H9 (cell line): ENCODE measurements at regions not wholly inside any gene's neighbourhood (a gene's known extent, or its start where the extent isn't known, plus 50 kb on each side); places are given as distances from the start of the nearest gene placed in this dataset.

Experiments used
- DNase-seq: peaks from one replicate; pipeline ENCODE4 v3.0.0-alpha.2; 2017
- H2AFZ ChIP-seq: one replicate; pipeline ENCODE4 v1.6.1; 2013; ENCODE audit warnings: mild to moderate bottlenecking, low read length, control low read depth, moderate library complexity
- H2AK5ac ChIP-seq: 2 replicates; pipeline ENCODE4 v1.6.1; 2013; ENCODE audit warnings: low read length, control low read depth, mixed read lengths; ENCODE audit not compliant: insufficient read length
- H2BK120ac ChIP-seq: one replicate; pipeline ENCODE4 v1.6.1; 2013; ENCODE audit warnings: low read depth, mild to moderate bottlenecking, low read length, control low read depth, inconsistent platforms; ENCODE audit not compliant: poor library complexity, severe bottlenecking
- H2BK12ac ChIP-seq: 2 replicates; pipeline ENCODE4 v1.6.1; 2013; ENCODE audit warnings: low read length, control low read depth, mixed read lengths, low read depth; ENCODE audit not compliant: insufficient read length
- H2BK15ac ChIP-seq: 2 replicates; pipeline ENCODE4 v1.6.1; 2013; ENCODE audit warnings: low read depth, low read length, control low read depth
- H2BK20ac ChIP-seq: one replicate; pipeline ENCODE4 v1.6.1; 2013; ENCODE audit warnings: low read depth, mild to moderate bottlenecking, low read length, control low read depth, inconsistent platforms; ENCODE audit not compliant: poor library complexity, severe bottlenecking
- H2BK5ac ChIP-seq: 2 replicates; pipeline ENCODE4 v1.6.1; 2013; ENCODE audit warnings: low read length, control low read depth, mixed read lengths; ENCODE audit not compliant: insufficient read length
- H3K14ac ChIP-seq: 2 replicates; pipeline ENCODE4 v1.6.1; 2013; ENCODE audit warnings: low read length, control low read depth; ENCODE audit not compliant: insufficient read depth
- H3K18ac ChIP-seq: 2 replicates; pipeline ENCODE4 v1.6.1; 2013; ENCODE audit warnings: low read depth, mild to moderate bottlenecking, mixed read lengths, low read length, control low read depth; ENCODE audit not compliant: insufficient read length
- H3K23ac ChIP-seq: 2 replicates; pipeline ENCODE4 v1.6.1; 2013; ENCODE audit warnings: low read length, control low read depth, mixed read lengths, low read depth; ENCODE audit not compliant: insufficient read length
- H3K23me2 ChIP-seq: 2 replicates; pipeline ENCODE4 v1.6.1; 2013; ENCODE audit warnings: low read depth, mild to moderate bottlenecking, mixed read lengths, low read length, control low read depth; ENCODE audit not compliant: insufficient read length, poor library complexity, severe bottlenecking
- H3K27ac ChIP-seq: 2 replicates; pipeline ENCODE4 v1.5.1; 2013; ENCODE audit warnings: low read length, control low read depth, mixed read lengths, low read depth; ENCODE audit not compliant: insufficient read length
- H3K27me3 ChIP-seq: 2 replicates; pipeline ENCODE4 v1.6.1; 2013; ENCODE audit warnings: low read length, control low read depth, inconsistent platforms; ENCODE audit not compliant: insufficient read depth
- H3K4ac ChIP-seq: 2 replicates; pipeline ENCODE4 v1.6.1; 2013; ENCODE audit warnings: low read depth, mild to moderate bottlenecking, control low read depth, inconsistent platforms, low read length, moderate library complexity
- H3K4me1 ChIP-seq: 2 replicates; pipeline ENCODE4 v1.6.1; 2013; ENCODE audit warnings: low read length, control low read depth, inconsistent platforms; ENCODE audit not compliant: insufficient read depth
- H3K4me2 ChIP-seq: 2 replicates; pipeline ENCODE4 v1.6.1; 2013; ENCODE audit warnings: low read length, control low read depth, mixed read lengths; ENCODE audit not compliant: insufficient read length, insufficient read depth
- H3K56ac ChIP-seq: 2 replicates; pipeline ENCODE4 v1.6.1; 2013; ENCODE audit warnings: low read depth, mild to moderate bottlenecking, mixed read lengths, low read length, control low read depth; ENCODE audit not compliant: insufficient read length
- H3K79me1 ChIP-seq: 2 replicates; pipeline ENCODE4 v1.6.1; 2013; ENCODE audit warnings: low read depth, mild to moderate bottlenecking, moderate library complexity, low read length, control low read depth, inconsistent platforms; ENCODE audit not compliant: insufficient read depth, poor library complexity, severe bottlenecking
- H3K79me2 ChIP-seq: 2 replicates; pipeline ENCODE4 v1.6.1; 2013; ENCODE audit warnings: low read length, control low read depth, inconsistent platforms; ENCODE audit not compliant: insufficient read depth
- H3K9ac ChIP-seq: 2 replicates; pipeline ENCODE4 v1.6.1; 2013; ENCODE audit warnings: low read length, control low read depth, mixed read lengths; ENCODE audit not compliant: insufficient read length; ENCODE audit errors: extremely low read depth
- H3K9me3 ChIP-seq: one replicate; pipeline ENCODE4 v1.6.1; 2013; ENCODE audit warnings: low read depth, low read length, inconsistent platforms; ENCODE audit not compliant: control insufficient read depth
- H3T11ph ChIP-seq: one replicate; pipeline ENCODE4 v1.6.1; 2013; ENCODE audit warnings: mild to moderate bottlenecking, low read length, control low read depth, inconsistent platforms
- H4K20me1 ChIP-seq: one replicate; pipeline ENCODE4 v1.6.1; 2013; ENCODE audit not compliant: control insufficient read depth, insufficient read length, insufficient read depth
- H4K5ac ChIP-seq: 2 replicates; pipeline ENCODE4 v1.6.1; 2013; ENCODE audit warnings: low read depth, mild to moderate bottlenecking, mixed read lengths, low read length, control low read depth; ENCODE audit not compliant: insufficient read length
- H4K8ac ChIP-seq: replicated peaks from 2 replicates; pipeline ENCODE4 v1.6.1; 2013; ENCODE audit warnings: low read length, control low read depth, mixed read lengths, low read depth; ENCODE audit not compliant: insufficient read length
- H4K91ac ChIP-seq: 2 replicates; pipeline ENCODE4 v1.6.1; 2013; ENCODE audit warnings: low read depth, mild to moderate bottlenecking, moderate library complexity, mixed read lengths, low read length, control low read depth; ENCODE audit not compliant: insufficient read length
- H3K27ac Mint-ChIP-seq, 3 experiments: 2 replicates in 2 of 3; 3 replicates in 1 of 3; pipeline ENCODE4 v1.8.0; 2020 to 2021; ENCODE audit warnings: mixed read lengths in 3 of 3, mild to moderate bottlenecking in 1 of 3, moderate library complexity in 1 of 3
- H3K27me3 Mint-ChIP-seq: 2 replicates; pipeline ENCODE4 v1.8.0; 2021; ENCODE audit warnings: low read depth, mild to moderate bottlenecking, moderate library complexity, mixed read lengths
- H3K36me3 Mint-ChIP-seq, 3 experiments: 2 replicates in 2 of 3; 3 replicates in 1 of 3; pipeline ENCODE4 v1.8.0; 2020 to 2021; ENCODE audit warnings: low read depth in 3 of 3, mixed read lengths in 3 of 3; ENCODE audit not compliant: insufficient read depth in 1 of 3
- H3K4me1 Mint-ChIP-seq, 2 experiments: 2 replicates each; pipeline ENCODE4 v1.8.0; 2020; ENCODE audit warnings: mixed read lengths in 2 of 2
- H3K4me3 Mint-ChIP-seq, 2 experiments: 2 replicates in 1 of 2; 3 replicates in 1 of 2; pipeline ENCODE4 v1.8.0; 2020 to 2021; ENCODE audit warnings: mild to moderate bottlenecking in 2 of 2, mixed read lengths in 2 of 2, moderate library complexity in 1 of 2
- H3K9me3 Mint-ChIP-seq, 2 experiments: 2 replicates in 1 of 2; 3 replicates in 1 of 2; pipeline ENCODE4 v1.8.0; 2020; ENCODE audit warnings: mild to moderate bottlenecking in 2 of 2, mixed read lengths in 2 of 2, moderate library complexity in 1 of 2
- WGBS: extraction: QIAGEN DNeasy Blood & Tissue Kit; methylation state at CpG from one replicate; pipeline ENCODE4 v1.1.7; 2013; ENCODE audit warnings: missing lambda C conversion rate, low lambda C conversion rate, mixed read lengths; ENCODE audit not compliant: insufficient read length; ENCODE audit errors: extremely low coverage; 5-methylcytosine and 5-hydroxymethylcytosine counted together
- TF ChIP-seq, protein P1 (sequence below): fragments of 200-600 bp; sonication (generic); conservative IDR thresholded peaks from 3 replicates; pipeline ENCODE4 v1.8.0; 2021; ENCODE audit warnings: antibody characterized with exemption, mild to moderate bottlenecking

DNA sequence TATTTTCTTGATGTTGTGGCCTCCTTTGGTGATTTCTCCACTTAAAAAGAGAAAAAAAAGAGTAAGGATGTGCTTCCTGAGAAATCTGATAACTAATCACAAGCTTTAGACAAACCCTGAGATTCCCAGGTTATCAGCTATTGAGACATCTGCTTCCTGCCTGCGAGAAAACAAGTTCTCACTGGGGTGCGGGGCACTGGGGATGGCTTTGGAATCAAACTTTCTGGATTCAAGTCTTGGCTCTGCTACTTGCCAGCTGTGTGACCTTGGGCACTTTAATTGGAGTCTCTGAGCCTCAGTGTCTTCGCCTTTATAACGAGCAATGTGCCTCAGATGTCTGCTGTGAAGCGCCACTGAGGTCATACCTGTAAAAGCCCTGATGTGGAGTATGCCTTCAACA lies 152.5 kb upstream of the NAV2 start:
- H2BK12ac ChIP-seq: no peak overlapping the region

More for the DNA sequence above, 152.5 kb upstream of the NAV2 start:
- H2BK20ac ChIP-seq: no peak overlapping the region
- H2BK15ac ChIP-seq: no peak overlapping the region
- no peak overlapping the region for H2BK5ac ChIP-seq
- peaks cover 3% of the 10 kb centered on the region for H3K27me3 Mint-ChIP-seq
- DNase-seq: no peak
- no peak overlapping the region for H3K4me3 Mint-ChIP-seq
- no peak overlapping the region for H2AK5ac ChIP-seq
- H4K91ac ChIP-seq: no peak overlapping the region
- no CpG with 5 or more reads among the region's 5 CpGs for WGBS
- no peaks in the 10 kb centered on the region for H3K27me3 ChIP-seq
- H3K9me3 Mint-ChIP-seq: no peaks in the 10 kb centered on the region
- no peak overlapping the region for H3K4me2 ChIP-seq
- no peak overlapping the region for H2AFZ ChIP-seq
- H3K4ac ChIP-seq: no peak overlapping the region
- no peaks in the 10 kb centered on the region for H3K9me3 ChIP-seq
- H3K4me1 Mint-ChIP-seq: peaks cover 5 to 16% of the 10 kb centered on the region in 2 experiments
- no peaks in the 10 kb centered on the region for H3K79me1 ChIP-seq
- H4K8ac ChIP-seq: no peak overlapping the region
- no peak overlapping the region for H3K14ac ChIP-seq
- H4K5ac ChIP-seq: no peak overlapping the region
- no peaks in the 10 kb centered on the region for H3K23me2 ChIP-seq
- H3K9ac ChIP-seq: no peak overlapping the region
- H3K27ac ChIP-seq: no peak overlapping the region
- no peaks in the 10 kb centered on the region for H3K79me2 ChIP-seq
- H4K20me1 ChIP-seq: no peaks in the 10 kb centered on the region
- no peak overlapping the region for H3K18ac ChIP-seq
- H3K36me3 Mint-ChIP-seq: no peaks in the 10 kb centered on the region; a peak in 1 of 7 replicates
- no peaks in the 10 kb centered on the region for H3K4me1 ChIP-seq
- TF ChIP-seq, protein P1, sequence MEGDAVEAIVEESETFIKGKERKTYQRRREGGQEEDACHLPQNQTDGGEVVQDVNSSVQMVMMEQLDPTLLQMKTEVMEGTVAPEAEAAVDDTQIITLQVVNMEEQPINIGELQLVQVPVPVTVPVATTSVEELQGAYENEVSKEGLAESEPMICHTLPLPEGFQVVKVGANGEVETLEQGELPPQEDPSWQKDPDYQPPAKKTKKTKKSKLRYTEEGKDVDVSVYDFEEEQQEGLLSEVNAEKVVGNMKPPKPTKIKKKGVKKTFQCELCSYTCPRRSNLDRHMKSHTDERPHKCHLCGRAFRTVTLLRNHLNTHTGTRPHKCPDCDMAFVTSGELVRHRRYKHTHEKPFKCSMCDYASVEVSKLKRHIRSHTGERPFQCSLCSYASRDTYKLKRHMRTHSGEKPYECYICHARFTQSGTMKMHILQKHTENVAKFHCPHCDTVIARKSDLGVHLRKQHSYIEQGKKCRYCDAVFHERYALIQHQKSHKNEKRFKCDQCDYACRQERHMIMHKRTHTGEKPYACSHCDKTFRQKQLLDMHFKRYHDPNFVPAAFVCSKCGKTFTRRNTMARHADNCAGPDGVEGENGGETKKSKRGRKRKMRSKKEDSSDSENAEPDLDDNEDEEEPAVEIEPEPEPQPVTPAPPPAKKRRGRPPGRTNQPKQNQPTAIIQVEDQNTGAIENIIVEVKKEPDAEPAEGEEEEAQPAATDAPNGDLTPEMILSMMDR: no peak
- H3K23ac ChIP-seq: no peak overlapping the region
- no peak overlapping the region for H2BK120ac ChIP-seq
- no peak overlapping the region for H3K27ac Mint-ChIP-seq
- H3T11ph ChIP-seq: no peak overlapping the region
- no peak overlapping the region for H3K56ac ChIP-seq
